ENCODE measurements at regions not wholly inside any gene's neighbourhood (a gene's known extent, or its start where the extent isn't known, plus 50 kb on each side); places are given as distances from the start of the nearest gene placed in this dataset.
A peak's percentile ranks its signal among the peaks of the same experiment; 100 is the strongest.

GRCh38 chr4:19375136-19375804, 876.4 kb upstream of the SLIT2 start:
- TF ChIP-seq, protein P1, sequence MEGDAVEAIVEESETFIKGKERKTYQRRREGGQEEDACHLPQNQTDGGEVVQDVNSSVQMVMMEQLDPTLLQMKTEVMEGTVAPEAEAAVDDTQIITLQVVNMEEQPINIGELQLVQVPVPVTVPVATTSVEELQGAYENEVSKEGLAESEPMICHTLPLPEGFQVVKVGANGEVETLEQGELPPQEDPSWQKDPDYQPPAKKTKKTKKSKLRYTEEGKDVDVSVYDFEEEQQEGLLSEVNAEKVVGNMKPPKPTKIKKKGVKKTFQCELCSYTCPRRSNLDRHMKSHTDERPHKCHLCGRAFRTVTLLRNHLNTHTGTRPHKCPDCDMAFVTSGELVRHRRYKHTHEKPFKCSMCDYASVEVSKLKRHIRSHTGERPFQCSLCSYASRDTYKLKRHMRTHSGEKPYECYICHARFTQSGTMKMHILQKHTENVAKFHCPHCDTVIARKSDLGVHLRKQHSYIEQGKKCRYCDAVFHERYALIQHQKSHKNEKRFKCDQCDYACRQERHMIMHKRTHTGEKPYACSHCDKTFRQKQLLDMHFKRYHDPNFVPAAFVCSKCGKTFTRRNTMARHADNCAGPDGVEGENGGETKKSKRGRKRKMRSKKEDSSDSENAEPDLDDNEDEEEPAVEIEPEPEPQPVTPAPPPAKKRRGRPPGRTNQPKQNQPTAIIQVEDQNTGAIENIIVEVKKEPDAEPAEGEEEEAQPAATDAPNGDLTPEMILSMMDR (IDR thresholded peaks at IDR 0.05), result no peak
- H3K4me1 Mint-ChIP-seq, result peaks cover 19% of the 10 kb centered on the region
- no peaks in the 10 kb centered on the region for H3K36me3 Mint-ChIP-seq (ENCODE audit: low read depth)
- H3K9me3 Mint-ChIP-seq, result no peaks in the 10 kb centered on the region
- no peak for DNase-seq
- no peak overlapping the region for H3K4me3 Mint-ChIP-seq
- peak overlapping the region; percentile 61 for H3K27ac Mint-ChIP-seq
- no peaks in the 10 kb centered on the region for H3K27me3 Mint-ChIP-seq (ENCODE audit: low read depth, poor library complexity)

DNA sequence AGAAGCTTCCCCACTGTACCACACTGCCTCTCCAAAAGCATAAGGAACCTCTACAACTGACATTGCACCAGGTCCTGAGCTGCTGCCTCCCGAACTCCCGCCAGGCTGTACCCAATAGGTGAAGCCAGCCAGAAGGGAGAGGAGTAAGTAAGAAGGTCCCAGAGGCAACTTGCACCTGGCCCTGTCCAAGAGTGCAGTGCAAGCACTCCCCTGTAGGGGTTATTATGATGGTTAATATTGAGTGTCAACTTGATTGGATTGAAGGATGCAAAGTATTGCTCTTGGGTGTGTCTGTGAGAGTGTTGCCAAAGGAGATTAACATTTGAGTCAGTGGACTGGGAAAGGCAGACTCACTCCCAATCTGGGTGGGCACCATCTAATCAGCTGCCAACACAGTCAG, 879.3 kb upstream of the SLIT2 start:
- no peak overlapping the region for H3K4me3 Mint-ChIP-seq
- H3K27ac Mint-ChIP-seq, result no peak overlapping the region
- TF ChIP-seq, protein P1 (IDR thresholded peaks at IDR 0.05), result no peak
- no peaks in the 10 kb centered on the region for H3K9me3 Mint-ChIP-seq
- no peak for DNase-seq
- no peaks in the 10 kb centered on the region for H3K27me3 Mint-ChIP-seq (ENCODE audit: low read depth, poor library complexity)
- no peaks in the 10 kb centered on the region for H3K36me3 Mint-ChIP-seq (ENCODE audit: low read depth)
- peaks cover 19% of the 10 kb centered on the region for H3K4me1 Mint-ChIP-seq

- no peak for DNase-seq
- H3K36me3 Mint-ChIP-seq (ENCODE audit: low read depth), result no peaks in the 10 kb centered on the region
- H3K4me3 Mint-ChIP-seq, result no peak overlapping the region
- H3K9me3 Mint-ChIP-seq, result no peaks in the 10 kb centered on the region
- no peaks in the 10 kb centered on the region for H3K4me1 Mint-ChIP-seq
- TF ChIP-seq, protein P1 (IDR thresholded peaks at IDR 0.05), result no peak
- no peaks in the 10 kb centered on the region for H3K27me3 Mint-ChIP-seq (ENCODE audit: low read depth, poor library complexity)
- no peak overlapping the region for H3K27ac Mint-ChIP-seq
These were observed 882.9 kb upstream of the SLIT2 start for GRCh38 chr4:19368800-19369199.

- H3K9me3 Mint-ChIP-seq, result no peaks in the 10 kb centered on the region
- H3K36me3 Mint-ChIP-seq (ENCODE audit: low read depth), result no peaks in the 10 kb centered on the region
- no peaks in the 10 kb centered on the region for H3K27me3 Mint-ChIP-seq (ENCODE audit: low read depth, poor library complexity)
- TF ChIP-seq, protein P1 (IDR thresholded peaks at IDR 0.05), result no peak
- DNase-seq, result no peak
- H3K27ac Mint-ChIP-seq, result no peak overlapping the region
- H3K4me3 Mint-ChIP-seq, result no peak overlapping the region
- no peaks in the 10 kb centered on the region for H3K4me1 Mint-ChIP-seq
These were observed 884.8 kb upstream of the SLIT2 start for GRCh38 chr4:19366916-19367315.

GRCh38 chr4:19358015-19358414, 893.7 kb upstream of the SLIT2 start:
- H3K27ac Mint-ChIP-seq, result no peak overlapping the region
- H3K4me3 Mint-ChIP-seq, result no peak overlapping the region
- TF ChIP-seq, protein P1 (IDR thresholded peaks at IDR 0.05), result no peak
- H3K27me3 Mint-ChIP-seq (ENCODE audit: low read depth, poor library complexity), result no peaks in the 10 kb centered on the region
- H3K4me1 Mint-ChIP-seq, result no peaks in the 10 kb centered on the region
- DNase-seq, result no peak
- no peaks in the 10 kb centered on the region for H3K36me3 Mint-ChIP-seq (ENCODE audit: low read depth)
- H3K9me3 Mint-ChIP-seq, result no peaks in the 10 kb centered on the region

GRCh38 chr4:19349416-19349815, 902.3 kb upstream of the SLIT2 start:
- DNase-seq, result no peak
- H3K27me3 Mint-ChIP-seq (ENCODE audit: low read depth, poor library complexity), result no peaks in the 10 kb centered on the region
- no peaks in the 10 kb centered on the region for H3K4me1 Mint-ChIP-seq
- no peaks in the 10 kb centered on the region for H3K36me3 Mint-ChIP-seq (ENCODE audit: low read depth)
- H3K27ac Mint-ChIP-seq, result no peak overlapping the region
- H3K4me3 Mint-ChIP-seq, result no peak overlapping the region
- H3K9me3 Mint-ChIP-seq, result no peaks in the 10 kb centered on the region
- TF ChIP-seq, protein P1 (IDR thresholded peaks at IDR 0.05), result no peak
